HG03280 (cell line): ENCODE measurements at regions not wholly inside any gene's neighbourhood (a gene's known extent, or its start where the extent isn't known, plus 50 kb on each side); places are given as distances from the start of the nearest gene placed in this dataset.

Source experiments
- ATAC-seq: cut with Tn5 transposase; IDR thresholded peaks from one replicate; pipeline ENCODE4 v1.9.1; 2021; ENCODE audit warnings: mild to moderate bottlenecking, moderate library complexity; ENCODE audit not compliant: unreplicated experiment

DNA sequence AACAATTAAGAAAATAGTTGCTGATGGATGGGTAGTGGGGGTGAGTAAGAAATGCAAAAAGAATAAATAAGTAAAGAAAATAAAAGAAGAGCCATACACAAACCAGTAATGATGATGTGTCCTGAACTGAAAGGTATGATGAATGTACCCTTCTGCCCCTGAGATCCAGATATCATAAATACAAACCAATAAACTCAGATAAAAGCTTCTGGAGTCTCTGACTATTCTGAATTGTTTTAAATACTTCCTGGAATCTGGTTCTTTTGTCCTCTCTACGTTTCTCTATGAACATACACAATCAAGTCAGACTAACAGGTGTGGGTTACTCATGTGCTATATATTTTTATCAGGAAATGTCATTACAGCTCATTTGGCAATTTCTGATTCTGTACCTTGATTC is 153.4 kb downstream of the PPP1R2C start:
- ATAC-seq = no peak

DNA sequence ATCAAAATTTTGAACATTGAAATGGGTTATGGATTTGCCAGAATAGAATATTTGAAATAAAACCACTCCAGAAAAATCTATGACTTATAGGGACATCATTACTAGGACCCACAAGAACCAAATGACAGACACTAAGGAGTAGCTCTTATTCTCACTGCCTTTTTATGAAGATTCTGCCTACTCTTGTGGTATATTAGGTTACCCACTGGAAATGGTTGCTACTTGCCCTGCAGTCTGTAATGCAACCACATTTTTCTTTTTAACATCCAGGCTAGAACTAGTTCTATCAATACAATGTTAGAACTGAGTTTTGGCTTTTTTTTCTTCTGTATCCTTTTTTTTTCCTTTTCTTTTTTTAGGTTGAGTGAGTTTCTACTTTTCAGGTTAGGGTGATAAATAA is 158.9 kb downstream of the PPP1R2C start:
- no peak for ATAC-seq

DNA sequence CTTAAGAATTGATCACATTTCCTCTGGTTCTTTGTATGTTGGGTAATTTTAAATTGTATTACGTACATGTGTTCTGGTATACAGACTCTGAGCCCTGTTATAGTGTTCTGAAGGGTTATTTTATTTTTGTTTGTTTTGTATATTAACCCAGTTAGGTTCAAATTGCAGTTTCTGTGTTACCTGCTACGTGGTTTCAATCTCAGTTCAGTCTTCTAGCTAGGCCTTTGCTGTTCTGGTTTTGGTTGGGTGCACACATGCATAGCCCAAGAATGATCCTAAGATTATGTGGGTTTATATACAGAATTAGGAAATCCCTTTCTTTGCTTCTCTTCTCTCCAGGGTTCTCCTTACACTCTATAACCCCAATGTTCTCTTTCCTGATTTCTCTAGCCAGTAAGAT is 161.0 kb downstream of the PPP1R2C start:
- ATAC-seq = no peak

DNA sequence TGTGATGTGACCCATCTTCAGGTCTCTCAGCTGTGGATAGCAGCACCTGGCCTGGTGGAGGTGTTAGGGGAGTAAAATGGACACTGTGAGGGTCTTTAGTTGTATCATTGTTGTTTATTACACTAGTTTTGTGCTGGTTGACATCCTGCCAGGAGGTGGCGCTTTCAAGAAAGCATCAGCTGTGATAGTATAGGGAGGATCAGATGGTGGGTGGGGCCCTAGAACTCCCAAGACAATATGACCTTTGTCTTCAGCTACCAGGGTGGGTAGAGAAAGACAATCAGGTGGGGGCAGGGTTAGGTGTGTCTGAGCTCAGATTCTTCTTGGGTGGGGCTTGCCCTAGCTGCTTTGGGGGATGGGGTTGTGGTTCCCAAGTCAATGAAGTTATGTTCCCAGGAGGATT is 162.8 kb downstream of the PPP1R2C start:
- no peak for ATAC-seq

DNA sequence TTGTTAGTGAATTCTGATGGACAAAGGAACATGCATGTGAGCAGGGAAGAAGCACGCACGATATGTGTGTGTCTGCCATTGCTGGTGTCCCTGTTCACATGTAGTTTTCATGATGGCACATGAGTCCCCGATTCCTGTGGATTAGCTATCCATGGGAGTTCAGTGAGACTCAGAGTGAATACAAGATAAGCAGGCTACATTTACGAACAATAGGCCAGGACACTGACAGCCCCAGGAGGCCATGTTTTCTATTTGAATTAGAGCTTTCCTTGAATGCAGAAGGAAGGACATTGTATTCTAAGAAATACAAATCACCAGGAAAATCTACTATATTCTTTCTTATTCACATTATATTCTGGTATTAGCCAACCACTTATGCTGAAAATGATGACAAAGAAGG is 171.4 kb downstream of the PPP1R2C start:
- ATAC-seq = no peak

DNA sequence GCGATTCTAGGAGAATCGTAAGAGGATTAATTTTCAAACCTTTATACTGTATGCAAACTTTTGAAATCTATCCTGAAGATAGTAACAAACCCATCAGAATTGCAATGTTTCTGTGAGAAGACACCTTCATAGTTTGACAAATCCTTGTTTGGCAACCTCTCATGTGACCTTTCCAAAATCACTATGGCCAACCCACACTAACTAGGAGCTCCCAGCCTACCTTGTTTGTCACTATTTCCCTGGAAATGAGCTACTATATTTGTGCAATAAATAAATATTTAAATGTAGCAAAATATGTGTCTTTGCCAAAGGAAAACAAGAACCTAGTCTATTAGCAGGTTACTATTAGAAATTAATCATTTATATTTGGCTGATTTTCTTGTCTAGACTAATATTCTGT is 173.7 kb downstream of the PPP1R2C start:
- no peak for ATAC-seq

DNA sequence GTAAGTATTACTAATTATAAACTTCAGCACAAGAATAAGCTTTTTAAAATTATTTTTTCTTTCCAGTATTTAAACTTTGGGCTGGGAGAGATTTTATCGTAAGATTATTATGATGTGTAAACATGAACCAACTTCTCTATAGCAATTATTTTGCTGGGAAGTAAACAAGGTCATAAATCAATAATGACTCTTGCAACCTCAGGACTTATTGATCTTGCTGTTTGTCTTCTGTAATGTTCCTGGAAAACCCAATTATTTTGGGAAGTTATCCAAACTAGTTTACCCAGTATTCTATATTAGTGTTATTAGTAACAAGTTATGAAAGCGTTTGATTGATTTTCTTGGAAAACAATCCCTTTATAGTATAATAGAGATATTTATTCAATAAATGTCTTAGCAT is 174.9 kb downstream of the PPP1R2C start:
- ATAC-seq = no peak

DNA sequence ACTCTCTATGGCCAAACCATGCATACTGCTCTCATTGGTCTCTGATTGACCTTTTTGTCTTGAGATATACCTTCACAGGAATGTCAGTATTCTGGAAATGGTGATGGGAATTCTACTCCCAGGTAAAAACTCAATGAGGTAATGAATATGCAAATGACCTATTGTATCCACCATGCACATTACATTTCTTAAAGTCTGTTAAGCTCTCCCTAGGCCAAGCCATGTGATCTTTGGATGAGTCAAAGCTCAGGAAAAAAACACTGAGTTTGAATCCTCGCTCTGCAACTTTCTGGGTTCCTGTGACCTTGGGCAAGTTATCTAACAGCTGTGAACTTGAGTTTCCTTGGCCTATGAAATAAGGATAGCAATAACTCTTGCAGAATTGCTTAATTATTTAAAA is 175.4 kb downstream of the PPP1R2C start:
- no peak for ATAC-seq

DNA sequence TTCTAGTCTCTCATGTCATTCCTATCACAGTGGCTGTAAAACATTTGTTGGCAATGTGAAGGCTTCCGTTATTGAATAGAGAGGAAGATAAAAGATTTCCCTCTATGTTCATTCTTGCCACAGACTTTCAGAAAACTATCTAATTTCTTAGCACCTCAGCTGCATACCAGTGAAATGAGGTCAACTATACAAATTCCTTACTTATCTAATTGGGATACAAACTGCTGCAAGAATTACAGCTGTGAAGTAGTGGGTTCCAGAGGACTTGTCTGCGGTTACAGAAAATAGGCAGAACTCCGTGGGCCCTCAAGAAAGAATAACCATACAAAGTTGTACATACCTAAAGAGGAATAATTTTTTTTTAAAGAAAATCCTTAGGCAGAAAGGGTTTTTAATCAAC is 175.8 kb downstream of the PPP1R2C start:
- ATAC-seq = no peak

DNA sequence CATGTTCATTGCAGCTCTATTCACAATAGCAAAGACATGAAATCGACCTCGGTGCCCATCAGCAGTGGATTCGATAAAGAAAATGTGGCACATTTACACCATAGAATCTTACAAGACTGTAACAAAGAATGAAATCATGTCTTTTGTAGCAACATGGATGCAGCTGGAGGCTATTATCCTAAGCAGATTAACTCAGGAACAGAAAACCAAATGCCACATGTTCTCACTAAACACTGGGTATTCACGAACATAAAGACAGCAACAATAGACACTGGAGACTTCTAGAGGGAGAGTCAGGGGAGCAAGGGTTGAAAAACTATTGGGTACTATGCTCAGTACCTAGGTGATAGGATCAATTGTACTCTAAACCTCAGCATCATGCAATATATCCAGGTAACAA is 180.5 kb downstream of the PPP1R2C start:
- ATAC-seq = no peak

DNA sequence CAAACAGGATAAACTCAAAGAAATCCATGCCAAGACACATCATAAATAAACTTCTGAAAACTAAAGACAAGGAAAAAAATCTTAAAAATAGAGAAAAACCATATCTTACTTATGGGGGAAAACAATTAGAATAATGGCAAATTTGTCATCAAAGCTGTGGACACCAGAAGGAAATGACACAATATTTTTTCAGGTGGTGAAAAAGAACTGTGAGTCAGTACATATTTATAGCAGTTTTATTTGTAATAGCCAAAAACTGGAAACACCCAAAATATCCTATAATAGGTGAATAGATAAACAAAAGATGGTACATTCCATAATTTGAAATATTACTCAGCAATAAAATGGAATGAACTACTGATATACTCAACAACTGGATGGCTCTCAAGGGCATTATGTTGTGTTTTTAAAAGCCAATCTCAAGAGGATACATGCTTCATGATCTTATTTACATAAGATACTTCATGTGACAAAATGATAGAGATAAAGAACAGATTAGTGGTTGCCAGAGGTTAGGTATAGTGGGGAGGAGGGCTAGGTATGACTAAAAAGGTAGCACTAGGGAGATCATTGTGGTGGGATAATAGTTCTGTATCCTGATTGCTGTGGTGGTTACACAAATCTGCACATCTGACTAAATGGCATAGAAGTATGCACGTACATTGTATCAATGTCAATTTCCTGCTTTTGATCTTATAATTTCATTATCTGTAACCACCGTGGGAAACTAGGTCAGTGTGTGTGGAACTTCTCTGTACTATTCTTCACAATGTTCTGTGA is 191.9 kb downstream of the PPP1R2C start:
- ATAC-seq = no peak

DNA sequence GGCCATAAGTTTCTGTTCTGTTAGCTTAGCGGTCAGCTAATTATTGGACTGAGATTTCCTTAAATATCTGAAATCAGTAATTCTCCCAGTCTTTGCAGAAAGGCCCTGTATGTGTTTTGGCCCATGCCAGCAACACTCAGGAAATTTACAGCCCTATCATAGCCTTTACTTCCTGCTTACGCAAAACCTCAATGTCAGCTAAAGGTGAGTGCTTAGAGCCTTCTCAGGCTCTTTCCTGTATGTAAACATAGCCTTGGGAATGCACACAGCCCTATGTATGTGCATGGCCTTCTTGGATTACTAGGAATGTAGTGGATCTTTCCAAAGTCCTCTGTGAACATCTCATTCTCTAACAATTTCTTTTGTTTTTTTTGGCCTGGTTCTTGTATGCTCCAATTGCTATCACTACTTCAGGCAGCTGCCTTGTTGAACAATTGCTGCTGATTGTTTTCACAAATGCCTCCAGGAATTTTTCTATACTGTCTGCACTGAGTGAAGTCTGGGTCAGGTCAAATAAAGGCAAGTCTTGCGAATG is 200.0 kb downstream of the PPP1R2C start:
- ATAC-seq = no peak

DNA sequence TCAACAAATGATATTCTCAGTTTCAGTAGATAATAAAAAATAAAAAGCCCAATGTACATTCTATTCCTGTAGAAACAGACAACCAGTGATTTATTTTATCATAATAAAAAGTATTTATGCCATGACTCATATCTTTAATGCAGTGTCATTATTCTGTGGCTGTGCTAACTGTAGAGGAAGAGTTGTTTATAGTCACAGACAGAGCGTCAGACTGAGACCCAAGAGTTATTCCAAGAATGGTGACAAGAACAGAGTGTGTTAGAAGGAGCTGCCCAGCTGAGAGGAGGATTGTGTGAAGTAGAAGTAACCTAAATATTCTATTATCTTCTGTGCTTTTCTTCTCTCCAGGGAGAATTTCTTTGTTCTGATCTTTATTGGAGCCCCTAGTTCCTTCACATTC is 210.7 kb downstream of the PPP1R2C start:
- ATAC-seq = no peak

DNA sequence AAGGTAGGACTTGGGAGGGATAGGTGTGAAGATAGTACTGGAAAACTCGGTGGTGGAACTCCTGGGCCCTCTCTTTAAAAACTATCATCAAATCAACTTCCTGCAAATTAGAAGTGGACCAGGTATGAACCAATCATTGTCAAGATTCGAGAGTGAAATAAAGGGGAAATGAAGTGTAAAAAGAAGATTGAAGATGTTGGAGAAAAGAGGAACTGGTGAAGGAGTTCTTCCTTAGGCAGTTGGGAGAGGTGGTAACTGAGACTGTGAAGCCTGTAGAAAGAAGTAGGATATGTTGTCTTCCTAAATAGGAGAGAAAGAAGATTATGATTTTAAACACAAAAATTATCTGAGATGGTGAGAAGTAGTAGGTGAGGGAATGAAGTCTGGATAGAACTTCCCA is 212.2 kb downstream of the PPP1R2C start:
- ATAC-seq = no peak

DNA sequence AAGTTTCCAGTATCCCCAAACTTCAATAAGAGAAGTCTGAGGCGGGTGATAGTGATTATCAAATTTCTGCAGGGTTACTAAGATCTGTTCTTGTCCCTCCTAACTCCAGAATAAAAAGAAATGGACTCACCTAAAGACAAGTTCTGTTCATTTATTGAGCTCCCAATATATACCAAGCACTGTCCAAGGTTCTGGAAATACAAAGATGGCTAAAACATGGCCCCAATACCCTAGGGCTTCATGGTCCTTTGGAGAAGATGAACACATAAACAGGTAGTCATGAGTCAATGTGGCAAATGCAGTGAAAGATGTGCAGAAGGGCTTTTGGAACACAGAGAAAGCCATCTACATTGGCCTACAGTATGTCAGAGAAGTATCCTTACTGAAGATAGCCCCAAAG is 231.2 kb downstream of the PPP1R2C start:
- ATAC-seq = no peak

DNA sequence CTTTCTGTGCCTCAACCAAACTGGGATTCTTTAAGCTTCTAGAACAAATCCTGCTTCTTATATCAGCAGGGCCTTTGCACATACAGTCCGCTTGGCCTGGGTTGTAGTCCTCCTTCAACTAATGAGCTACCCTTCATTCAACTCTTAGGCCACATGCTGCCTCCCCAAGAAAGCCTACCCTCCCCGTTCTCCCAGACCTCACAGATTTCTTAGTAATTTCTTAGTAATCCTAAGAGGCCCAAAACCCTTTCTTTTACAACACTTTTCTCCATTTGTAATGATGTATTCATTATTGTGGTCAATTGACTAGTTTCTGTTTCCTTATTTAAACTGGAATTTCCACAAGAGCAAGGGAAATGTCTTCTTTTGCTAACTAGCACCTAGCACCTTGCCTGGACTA is 233.1 kb downstream of the PPP1R2C start:
- no peak for ATAC-seq

DNA sequence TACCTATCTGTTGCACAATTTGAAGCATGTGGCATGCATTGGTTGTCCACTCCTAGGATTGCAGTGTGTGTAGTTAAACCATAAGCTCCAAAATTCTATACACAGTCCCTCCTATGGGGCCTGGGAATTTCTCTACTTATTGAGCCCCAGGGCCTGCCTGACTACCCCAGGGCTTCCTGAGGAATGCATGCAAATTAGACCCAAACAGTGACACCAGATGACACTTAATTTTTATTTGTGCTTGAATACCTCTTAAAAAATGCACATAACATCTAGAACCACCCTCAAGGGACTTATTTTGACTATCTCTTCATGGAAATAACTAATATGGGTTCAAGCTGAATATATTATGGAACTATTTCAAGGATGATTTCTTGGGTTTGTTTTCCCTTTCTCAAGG is 236.4 kb downstream of the PPP1R2C start:
- no peak for ATAC-seq

DNA sequence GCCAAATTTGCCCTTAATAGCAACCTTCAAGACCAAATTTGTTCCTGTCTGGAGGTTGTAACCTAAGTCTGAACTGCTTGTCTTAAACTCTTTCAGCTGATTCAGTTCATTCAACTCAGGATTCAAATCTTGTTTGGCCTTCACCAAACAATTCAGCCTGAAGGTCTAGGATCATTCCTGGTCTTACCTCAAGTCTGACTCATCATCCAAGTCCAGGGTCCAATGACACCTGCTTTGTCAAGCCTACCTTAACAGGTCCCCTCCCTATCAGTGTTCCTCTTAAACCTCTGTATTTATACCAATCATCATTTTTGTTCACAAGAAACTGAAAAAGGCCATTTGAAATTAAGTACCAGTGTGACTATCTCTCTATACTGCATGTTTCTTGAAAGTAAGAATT is 237.8 kb downstream of the PPP1R2C start:
- no peak for ATAC-seq

DNA sequence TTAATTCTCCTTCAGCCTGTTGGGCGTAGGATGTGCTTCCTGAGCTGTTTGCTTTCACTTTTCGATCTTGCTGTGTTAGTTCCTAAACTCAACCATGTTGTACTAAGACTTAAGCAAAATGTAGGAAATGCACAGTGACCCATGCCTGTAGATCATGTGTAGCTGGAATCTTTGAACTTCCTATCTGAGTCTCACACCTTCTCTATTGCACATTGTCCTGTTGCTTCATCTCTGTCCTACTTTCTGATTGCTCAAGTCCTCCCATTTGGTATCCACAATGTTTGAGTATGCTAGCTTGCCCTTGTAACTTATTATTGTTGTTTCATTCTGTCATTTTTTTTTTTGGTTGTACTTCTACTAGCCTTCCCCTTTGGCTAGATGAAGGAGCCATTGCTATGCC is 239.6 kb downstream of the PPP1R2C start:
- no peak for ATAC-seq

DNA sequence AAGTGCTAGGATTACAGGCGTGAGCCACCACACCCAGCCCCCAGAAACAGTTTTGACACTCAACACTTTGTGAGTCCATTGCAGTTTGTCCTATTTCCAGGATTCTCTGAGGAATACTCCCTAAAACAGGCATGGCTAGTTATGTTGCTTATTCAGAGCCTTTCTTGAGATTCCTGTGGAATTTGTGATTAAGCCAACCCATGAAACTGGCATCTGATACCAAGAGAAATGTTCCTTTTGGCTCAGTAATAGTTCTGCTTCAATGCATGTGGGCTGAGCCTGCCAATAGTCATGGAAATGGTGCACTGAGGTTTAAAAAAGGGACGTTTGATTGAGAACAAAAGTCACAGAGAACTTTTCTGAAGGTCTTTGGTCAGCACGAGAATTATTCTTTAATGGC is 241.7 kb downstream of the PPP1R2C start:
- ATAC-seq = no peak

DNA sequence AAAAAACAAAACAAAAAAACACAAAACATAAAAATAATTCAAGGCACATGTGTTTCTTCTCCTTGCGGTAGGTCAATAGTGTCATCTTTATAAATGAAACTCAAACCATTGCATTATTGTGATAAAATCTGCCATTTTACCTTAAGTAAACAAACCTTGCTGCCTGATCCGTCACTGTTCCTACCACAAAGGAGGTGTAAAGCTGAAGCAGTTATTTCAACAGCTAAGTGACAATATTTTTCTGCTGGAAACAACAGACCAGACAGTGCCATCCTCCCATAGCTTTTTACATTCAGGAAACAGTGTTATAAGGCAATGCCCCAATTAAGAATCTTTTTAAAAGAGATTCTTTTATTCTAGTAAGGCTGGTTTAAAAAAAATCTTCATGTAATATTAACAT is 242.7 kb downstream of the PPP1R2C start:
- ATAC-seq = no peak

DNA sequence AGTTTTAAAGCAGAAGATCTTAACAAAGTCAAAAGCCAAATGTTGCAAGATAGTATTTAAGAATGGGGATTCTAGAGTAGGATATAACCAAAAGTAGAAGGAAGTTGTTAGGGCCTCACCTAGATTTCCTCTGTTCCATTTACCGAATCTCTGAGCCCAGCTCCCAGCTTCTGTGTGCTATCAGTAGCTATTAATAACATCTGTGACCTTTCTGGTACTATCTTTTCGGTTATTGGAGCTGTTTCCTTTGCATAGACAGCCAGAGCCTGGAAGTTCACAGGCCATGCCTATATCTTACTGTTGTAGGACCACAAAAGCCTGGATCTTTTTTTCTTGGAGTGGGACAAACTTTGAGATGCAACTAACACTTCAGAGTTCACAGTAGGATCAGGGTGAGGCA is 244.2 kb downstream of the PPP1R2C start:
- no peak for ATAC-seq

DNA sequence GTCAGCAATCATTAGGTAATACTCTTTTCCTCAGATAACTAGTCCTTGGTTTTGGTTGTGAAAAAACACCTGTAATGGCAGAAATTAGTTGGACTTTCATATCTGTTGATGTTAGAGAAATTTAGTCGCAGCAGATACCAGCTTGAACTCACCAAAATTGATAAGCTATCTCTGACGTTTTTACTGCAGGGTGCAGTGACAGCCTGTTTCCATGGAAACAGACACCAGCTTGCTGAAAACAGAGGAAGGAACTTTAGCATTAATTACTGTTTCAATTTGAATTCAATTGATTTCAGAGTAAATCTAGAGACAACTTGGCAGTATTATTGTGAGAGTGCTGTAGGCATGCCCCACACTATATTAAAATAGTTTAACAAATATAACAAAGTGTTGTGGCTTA is 246.5 kb downstream of the PPP1R2C start:
- no peak for ATAC-seq
